Hepatocyte (in vitro differentiated cells): ENCODE measurements at regions not wholly inside any gene's neighbourhood (a gene's known extent, or its start where the extent isn't known, plus 50 kb on each side); places are given as distances from the start of the nearest gene placed in this dataset.

Source experiments
- EZH2 ChIP-seq: fragments of 200-600 bp; sonication (generic); IDR thresholded peaks from 2 replicates; pipeline ENCODE4 v1.6.1; 2016; ENCODE audit warnings: antibody characterized with exemption, mild to moderate bottlenecking, borderline replicate concordance
- EZH2phosphoT487 ChIP-seq: fragments of 200-600 bp; sonication (generic); IDR thresholded peaks from one replicate; pipeline ENCODE4 v1.6.1; 2018; ENCODE audit warnings: antibody characterized with exemption, mild to moderate bottlenecking, low read depth, moderate library complexity; ENCODE audit not compliant: unreplicated experiment, severe bottlenecking
- TF ChIP-seq, protein P1 (sequence below): fragments of 200-600 bp; sonication (generic); IDR thresholded peaks from 2 replicates; pipeline ENCODE4 v1.5.1; 2016; ENCODE audit warnings: antibody characterized with exemption, mild to moderate bottlenecking; ENCODE audit not compliant: poor library complexity

DNA sequence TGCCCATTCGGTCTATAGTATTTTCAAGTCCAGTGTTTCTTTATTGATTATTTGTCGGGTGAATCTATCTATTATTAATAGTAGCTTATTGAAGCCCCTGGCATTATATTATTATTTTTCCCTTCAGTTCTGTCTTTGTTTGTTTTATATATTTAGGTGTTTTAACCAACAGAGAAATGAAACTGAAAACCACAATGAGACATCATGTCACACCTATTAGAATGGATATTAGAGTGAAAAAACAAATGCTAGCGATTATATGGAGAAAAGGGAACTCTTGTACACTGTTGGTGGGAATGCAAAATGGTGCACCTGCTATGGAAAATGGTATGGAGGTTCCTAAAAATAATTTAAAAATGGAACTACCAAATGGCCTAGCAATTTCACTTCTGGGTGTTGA, 272.5 kb downstream of the ADAM29 start:
- TF ChIP-seq, protein P1, sequence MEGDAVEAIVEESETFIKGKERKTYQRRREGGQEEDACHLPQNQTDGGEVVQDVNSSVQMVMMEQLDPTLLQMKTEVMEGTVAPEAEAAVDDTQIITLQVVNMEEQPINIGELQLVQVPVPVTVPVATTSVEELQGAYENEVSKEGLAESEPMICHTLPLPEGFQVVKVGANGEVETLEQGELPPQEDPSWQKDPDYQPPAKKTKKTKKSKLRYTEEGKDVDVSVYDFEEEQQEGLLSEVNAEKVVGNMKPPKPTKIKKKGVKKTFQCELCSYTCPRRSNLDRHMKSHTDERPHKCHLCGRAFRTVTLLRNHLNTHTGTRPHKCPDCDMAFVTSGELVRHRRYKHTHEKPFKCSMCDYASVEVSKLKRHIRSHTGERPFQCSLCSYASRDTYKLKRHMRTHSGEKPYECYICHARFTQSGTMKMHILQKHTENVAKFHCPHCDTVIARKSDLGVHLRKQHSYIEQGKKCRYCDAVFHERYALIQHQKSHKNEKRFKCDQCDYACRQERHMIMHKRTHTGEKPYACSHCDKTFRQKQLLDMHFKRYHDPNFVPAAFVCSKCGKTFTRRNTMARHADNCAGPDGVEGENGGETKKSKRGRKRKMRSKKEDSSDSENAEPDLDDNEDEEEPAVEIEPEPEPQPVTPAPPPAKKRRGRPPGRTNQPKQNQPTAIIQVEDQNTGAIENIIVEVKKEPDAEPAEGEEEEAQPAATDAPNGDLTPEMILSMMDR: no peak
- TF ChIP-seq EZH2 (no peak), EZH2phosphoT487 (no peak)
